CD4-positive, alpha-beta T cell treated with Interleukin-4 for 4 hours (primary cell): ENCODE measurements at regions not wholly inside any gene's neighbourhood (a gene's known extent, or its start where the extent isn't known, plus 50 kb on each side); places are given as distances from the start of the nearest gene placed in this dataset.

ENCODE experiments used
- DNase-seq: peaks from one replicate; pipeline ENCODE4 v3.0.0-alpha.2; 2020

DNA sequence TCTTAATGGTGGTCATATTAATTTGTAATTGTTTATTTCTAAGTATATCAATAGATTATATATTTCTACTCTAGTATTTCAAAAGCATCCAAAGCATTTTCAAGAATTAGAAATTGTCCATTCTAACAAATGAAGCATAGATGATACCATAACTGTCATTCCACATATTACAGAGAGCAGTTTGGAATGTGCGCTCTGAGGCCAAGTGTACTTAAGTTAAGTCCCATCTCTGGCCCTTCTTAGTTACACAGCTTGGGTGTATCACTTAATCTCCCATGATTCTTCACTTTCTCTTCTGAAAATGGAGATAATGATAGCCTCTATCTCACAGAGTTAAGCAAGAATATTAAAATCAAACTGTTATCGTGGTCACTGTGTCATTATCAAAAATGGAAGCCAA, 281.1 kb downstream of the MRPL39 start:
- no peak for DNase-seq

DNA sequence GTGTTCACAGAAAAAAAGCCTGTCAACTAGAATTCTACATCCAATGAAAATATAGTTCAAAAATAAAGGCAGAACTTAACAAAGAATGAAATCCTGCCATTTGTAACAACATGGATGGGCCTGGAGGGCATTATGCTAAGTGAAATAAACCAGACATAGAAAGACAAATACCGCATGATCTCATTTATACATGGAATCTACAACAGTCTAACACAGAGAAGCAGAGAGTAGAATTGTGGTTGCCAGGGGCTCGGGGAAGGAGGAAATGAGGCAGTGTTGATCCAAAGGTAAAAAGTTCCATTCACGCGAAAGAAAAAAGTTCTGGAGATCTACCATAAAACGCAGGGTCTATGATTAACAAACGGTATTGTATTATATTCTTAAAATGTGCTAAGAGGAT, 282.6 kb downstream of the MRPL39 start:
- no peak for DNase-seq

DNA sequence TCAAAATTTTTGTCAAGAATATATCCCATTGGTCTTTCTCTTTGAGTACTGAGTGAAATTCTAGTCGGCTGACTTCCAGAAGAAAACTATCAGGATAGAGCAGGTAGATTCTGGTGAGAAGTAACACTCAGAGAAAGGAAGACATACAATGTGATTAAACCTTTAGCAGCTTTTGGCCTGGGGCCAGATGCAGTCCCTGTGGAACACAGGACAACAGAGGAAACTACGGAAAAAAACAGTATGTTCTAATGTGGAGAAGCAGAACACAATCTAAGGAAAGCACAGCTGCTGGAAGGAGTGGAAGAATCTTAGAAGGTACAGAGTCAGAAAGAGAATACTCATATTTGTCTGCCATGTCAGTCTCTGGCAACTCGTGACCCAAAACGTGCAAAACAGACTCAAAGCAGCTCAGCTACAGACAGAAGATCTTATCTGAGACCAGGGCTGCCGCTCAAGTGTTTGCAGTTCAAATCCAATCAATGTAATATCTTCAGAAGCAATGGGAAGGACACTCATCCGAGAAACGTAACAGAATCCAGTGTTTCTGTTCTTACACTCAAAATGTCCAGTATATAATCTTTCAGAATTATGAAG, 283.8 kb downstream of the MRPL39 start:
- no peak for DNase-seq

DNA sequence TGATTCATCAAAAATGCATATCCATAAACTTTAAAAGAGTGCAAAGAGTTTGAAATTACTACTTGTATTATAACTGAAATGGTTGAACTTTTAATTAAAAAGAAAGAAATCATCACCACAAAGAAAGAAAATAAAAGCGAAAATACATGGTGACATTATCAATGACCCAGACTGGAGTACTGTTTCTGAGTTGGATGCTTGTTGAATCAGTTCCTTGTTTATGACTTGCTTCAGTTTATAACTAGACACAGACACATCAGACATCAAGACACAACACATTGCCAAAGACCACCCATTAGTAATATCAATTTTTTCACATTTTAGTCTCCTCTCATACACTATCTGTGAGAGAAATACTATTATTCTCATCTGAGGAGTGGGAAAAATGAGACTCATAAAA, 293.0 kb downstream of the MRPL39 start:
- DNase-seq, result no peak

DNA sequence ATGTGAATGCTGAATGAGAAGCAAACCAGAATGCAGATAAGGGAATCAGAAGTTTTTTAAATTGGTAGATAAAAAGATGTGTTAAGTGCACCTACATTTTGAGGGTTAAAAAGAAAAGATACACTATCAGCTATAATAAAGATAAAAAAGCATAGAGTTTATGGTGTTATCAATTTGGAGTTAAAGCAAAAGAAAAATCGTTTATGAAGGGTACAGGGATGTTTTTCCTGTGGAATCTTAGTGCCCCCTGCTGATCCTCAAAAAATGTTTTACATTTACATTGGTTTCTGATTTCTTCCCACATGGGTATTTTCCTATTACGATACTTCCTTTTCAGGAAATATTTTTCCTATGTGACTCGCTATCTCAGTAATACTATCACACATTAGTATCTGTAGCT, 293.5 kb downstream of the MRPL39 start:
- DNase-seq, result no peak

DNA sequence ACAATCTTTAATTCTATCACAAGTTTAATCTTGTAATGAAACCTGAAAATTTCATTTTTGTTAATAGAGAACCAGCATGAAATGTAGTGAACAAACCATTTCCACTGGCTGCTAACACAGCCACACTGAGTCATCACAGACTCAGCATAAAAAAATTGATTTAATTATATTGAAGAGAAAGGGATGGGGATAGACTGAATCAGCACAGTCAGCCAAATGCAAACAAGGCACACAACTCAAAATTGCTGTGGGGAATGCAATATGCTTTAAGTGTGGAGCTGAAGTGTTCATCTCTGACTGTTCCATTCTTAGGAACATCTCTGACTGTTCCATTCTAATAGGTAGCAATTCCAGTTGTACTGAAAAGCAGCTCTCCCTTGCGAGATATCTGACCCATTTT, 299.8 kb downstream of the MRPL39 start:
- DNase-seq, result no peak

DNA sequence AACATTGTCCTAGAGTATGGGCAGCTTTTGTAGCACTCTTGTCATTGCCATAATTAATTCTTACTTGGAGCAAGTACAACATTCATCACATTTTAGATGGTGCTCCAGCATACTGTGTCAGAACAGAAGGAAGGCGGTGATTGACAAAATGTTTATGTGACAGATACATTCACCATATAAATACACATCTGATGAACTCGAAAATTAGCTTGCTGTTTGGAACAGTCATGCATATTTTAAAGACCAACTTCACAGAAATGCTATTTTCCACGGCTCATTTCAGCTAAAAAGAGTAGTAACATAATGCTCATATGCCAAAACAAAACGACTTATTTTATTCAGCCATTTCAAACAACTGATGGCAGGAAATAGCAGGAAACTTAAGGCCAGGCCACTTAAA, 302.7 kb downstream of the MRPL39 start:
- DNase-seq, result no peak

DNA sequence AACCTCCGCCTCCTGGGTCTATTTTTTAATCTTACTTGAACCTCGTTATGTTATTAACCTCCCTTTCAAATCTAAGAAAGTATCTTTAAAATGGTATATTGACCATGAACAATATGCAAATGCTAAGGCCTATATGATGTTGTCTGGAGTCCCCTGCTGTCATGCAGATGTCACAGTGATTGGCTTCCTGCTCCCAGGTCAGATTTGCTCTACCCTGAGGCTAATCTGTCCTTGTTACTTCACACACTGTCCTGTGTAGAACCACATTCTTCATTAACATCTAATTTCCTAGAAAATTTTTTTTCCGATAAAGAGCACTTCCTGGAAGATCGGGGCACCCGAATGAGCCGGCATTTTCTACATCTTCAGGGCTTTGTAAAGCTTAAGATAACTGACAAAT, 306.6 kb downstream of the MRPL39 start:
- DNase-seq, result no peak

DNA sequence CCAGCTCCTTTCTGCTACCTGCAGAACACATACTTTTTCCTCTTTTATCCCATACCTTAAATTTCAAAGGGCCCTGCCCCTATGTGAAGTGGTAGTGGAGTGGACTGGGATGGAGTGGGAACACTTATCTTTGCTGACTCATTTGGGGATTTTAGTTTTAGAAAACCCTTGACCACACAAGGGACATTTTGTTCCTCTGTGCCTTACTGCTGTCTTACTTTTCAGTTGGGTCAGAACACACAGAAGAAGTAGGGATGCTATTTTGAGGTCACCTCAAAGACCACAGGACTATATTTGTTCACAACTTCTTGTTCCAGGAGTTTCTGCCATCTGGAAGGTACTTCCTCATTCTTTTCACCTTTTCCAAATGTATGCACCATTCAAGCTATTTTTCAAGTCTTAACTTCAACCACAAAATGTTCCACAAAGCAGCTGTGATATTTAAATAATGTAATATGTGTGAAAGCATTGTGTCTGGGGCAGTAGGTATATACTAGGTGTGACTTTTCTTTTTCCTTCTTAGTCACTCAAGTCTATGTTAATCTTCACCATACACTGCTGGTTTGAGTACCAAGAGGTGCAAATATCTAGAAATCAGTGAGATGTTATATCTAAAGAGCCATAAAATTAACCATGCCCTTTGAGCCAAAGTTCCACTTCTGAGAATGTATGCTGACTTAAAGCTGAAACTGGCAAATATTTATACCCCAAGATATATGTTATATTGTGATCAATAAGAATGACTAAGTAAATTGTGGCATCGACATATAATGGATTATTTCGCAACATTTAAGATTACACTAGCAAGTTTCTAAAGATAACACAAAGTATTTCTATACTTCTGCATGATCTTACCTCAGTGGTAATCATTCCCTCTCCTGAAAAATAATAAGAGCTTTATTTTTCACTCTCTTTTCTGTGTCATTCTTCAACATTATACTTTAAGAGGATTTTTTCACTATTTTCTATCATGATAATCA, 308.5 kb downstream of the MRPL39 start:
- no peak for DNase-seq

DNA sequence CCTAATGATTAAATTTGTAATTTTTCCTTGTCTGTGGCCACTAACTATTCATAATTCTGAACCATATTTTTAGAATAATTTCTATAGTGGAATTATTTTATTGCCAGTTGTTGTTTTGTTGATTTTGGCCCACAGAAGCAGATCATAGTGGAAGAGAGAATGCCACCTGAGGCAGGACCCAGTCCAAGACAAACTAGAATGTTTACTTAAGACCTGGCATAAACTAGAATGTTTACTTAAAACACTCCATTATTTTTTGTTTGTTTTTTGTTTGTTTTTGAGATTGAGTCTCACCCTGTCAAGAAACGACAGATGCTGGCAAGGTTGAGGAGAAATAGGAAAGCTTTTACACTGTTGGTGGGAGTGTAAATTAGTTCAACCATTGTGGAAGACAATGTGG, 310.2 kb downstream of the MRPL39 start:
- DNase-seq, result no peak

DNA sequence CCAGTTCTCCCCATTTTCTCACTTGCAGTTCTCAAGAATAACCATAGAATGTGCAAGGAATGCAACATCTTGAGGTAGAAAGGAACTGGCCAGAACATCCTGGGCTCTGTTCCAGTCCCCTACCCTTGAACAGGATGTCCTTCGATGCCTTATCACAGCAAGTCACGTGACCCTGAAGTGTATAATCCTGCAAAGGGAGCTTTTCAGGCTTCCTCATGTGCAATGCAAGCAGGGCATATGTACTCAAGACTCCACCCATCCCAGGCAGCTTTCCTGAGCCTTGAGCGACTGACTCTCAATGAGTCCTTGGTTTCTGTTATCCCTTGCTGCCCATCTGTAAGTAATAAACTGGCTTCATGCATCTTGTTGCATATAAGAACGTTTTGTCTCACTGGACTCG, 311.0 kb downstream of the MRPL39 start:
- DNase-seq, result no peak

DNA sequence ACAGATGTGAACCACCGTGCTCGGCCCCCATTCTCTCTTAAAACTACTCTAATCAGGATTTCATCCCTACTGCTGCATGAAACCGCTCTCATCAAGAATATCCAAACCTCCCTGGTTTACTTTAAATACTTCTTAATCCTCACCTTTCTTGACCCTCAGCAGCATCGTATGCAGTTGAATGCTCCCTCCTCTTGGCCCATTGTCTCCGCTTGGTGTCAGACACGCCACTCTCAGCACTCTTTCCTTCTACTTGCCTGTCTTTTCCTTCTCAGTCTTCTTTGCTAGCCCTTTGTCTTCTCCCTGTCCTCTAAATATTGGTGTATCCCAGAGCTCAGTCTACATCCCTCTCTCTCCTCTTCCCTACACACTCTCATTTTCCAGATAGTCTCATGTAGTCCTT, 314.9 kb downstream of the MRPL39 start:
- no peak for DNase-seq

DNA sequence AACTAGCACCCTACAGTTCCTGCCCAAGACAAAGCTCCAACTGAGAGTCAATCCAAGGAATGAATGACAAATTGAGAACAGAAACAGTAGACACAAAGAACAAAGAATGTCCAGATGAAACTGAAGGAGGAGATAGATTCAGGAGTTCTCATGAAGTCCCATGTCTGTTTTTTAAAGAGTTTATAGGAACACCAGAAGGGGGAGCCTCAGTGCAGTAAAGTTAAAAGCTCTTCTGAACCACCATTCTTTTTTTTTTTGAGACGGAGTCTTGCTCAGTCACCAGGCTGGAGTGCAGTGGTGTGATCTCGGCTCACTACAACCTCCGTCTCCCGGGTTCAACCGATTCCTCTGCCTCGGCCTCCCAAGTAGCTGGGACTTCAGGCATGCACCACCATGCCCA, 323.6 kb downstream of the MRPL39 start:
- DNase-seq, result peak; percentile 21

DNA sequence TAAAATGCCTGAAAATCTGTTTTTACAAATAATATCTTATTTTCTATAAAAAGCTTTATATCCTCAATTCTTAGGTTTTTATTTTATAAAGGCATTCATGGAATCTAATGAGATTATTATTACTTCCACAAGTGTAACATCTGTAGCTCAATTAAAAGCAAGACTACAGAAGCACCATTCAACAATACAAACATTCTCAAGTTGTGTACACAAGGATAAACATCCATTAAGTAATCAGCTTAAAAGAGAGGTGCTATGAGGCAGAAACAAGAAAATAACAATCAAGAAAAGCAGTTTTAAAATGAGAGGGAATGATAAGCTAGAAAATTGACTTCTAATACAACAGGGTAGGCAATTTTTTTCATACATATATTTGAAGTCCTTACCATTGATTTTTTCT, 326.1 kb downstream of the MRPL39 start:
- no peak for DNase-seq

DNA sequence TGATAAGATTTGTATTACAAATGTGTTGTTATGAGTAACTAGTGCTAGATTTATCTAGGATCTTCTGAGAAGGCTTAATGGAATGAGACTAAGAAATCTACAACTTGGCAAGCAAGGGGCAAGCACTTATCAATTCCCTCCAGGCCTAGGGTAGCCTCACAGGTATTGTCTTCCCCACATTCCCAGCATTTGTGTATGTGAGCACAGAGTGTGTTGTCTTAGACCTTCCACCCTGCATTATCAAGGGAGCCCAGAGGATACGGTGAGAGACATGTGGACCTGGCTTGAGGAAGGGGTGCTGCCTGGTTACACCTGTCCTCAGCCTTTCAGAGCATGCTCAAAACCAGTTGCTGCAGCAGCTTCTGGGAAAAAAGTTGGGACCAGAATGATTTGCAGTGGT, 327.2 kb downstream of the MRPL39 start:
- DNase-seq, result no peak

DNA sequence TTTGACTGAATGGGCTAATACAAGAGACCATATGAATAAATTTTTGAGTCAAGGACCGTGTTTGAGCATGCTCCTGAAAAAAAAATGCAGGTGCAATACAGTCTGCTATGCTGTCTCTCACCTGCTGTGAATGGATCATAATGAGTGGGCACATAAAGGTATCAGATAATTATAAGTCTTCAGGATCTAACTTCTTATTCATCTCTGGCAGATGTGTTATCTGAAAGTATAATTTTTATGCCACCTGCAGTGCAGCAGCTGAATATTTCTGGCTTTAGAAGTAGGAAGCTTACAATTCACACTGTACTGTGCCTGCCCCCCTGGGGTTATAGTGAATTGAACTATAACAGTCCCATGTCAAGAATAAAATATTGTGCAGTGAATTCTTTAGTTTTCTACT, 333.3 kb downstream of the MRPL39 start:
- no peak for DNase-seq

DNA sequence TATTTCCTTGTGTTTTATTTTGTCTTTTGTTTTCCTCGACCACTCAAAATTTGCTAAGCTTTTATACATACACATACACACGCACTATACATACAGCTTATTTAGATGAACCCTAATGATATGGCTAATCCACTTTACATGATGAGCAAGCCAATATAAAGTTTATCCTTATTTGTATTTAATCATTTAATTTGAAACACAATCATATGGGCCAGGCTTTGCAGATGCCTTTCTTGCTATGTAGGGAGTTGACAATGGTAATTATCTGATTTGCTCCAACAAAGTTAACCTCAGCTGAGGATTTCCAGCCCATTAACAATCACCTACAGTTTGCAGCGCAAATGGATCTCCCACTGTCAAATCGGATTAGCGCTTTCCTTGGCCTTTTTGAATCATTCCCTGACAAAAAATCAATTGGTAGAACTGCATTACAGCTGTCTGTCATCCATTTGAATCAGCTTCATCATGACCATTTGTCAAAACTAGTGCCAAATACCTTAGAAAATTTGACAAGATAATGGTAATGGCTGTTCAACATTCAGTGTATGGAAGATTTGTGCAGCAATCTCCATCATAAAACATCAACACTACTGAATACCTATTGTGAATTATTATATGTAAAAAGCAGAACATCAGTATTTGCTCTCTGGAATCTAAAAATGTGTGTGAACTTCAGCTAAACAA, 352.6 kb downstream of the MRPL39 start:
- no peak for DNase-seq

DNA sequence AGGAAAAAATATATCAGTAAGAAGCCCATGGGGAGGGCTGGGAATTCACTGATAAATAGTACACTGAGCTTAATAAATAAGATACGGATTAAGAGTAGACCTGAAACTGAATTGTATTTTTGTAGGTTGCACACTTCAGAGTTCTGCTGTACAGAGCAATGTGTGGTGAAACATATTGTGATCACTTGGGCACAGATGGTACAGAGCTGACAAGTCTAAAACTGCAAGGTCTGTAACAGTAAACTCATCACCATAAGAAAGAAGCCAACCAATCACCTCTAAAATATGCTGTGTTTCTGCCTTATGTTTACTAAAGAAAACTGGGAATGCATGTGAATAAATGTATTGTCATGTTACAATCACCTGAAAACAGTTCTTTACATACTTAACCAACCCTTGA, 360.7 kb downstream of the MRPL39 start:
- no peak for DNase-seq

DNA sequence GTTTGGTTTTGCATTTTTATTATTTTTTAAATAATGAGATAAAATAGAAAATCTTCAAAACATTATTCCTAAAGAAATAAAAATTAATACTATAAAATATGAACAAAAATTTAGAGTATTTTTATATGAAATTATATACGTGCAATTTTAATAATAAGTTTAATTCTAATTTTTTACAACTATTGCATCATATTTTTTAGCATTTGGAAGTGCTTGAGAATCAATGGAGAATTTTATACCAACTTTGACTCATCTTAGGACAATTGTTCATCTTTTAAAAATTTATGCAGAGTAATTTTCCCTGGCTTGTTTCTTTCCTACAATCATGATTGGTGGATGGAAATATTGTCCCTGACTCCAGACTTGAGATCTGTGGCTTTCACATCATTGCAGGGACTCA, 362.5 kb downstream of the MRPL39 start:
- no peak for DNase-seq

DNA sequence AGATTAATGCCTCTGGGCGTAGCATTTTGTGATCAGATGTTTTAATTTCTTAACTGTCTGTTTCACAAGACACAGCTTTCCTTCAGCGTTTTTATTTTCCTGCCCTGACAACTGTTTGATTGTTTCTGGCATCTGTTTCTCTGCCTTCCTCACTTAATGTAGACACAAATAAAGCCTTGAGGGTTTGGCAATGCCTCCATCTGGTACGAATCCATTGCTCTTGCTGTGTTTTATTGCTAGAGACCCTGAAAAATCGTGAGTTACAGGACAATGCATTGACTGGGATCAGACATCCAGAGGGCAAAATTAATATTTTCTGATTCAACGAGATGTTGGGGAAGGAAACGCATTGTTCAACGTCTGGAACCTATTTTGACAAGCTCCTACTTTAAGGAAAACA, 363.5 kb downstream of the MRPL39 start:
- DNase-seq, result no peak

DNA sequence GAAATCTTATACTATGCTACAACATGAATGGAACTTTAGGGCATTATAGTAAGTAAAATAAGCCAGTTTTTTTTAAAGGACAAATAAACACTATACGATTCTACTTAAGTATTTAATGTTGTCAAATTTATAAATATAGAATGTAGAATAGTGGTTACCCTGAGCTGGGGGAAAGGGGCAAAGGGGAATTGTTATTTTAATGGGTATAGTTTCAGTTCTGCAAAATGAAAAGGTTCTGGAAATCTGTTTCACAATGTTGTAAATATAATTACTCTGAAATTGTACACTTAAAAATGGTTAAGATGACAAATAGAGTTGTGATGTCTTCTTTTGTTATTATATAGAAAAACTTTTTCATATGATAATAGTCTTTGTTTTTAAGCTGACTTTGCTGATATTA, 366.3 kb downstream of the MRPL39 start:
- DNase-seq, result no peak

DNA sequence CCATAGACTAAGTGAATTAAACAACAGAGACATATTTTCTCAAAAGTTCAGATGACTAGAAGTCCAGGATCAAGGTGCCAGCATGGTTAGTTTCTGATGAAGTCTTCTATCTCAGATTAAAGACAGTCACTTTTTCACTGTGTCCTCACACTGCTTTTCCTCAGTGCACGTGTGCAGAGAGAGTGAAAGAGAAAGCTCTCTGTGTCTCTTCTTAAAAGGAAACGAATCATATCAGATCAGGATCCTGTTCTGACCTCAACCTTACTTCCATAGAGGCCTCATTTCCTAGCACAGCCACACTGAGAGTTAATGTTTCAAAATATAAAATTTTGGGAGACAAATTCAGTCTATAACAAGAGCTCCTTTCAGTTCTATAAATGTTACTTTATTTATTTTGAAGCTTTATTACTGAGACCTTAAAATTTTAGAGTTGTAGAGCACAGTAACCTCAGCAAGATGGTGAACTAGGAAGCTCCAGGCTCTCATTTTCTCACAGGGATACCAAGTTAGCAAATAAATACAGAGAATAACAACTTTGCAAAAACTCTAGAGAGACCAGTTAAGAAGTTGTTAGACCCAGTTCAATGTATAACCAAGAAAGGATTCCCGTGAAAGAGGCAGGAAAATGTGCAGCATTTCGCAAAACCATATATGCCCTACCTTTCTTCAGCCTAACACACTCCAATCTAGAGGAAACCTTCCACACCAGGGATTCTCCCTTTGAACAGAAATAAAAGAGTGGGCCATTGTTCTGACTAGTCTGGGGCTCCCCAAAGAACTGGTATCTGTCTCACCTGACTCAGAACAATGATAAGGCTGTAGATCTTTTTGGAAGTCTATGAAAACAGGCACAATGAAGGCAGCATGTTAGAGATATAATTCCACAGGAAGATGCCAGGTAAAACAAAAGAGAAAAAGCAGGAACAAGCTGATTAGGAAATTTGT, 372.2 kb downstream of the MRPL39 start:
- no peak for DNase-seq

DNA sequence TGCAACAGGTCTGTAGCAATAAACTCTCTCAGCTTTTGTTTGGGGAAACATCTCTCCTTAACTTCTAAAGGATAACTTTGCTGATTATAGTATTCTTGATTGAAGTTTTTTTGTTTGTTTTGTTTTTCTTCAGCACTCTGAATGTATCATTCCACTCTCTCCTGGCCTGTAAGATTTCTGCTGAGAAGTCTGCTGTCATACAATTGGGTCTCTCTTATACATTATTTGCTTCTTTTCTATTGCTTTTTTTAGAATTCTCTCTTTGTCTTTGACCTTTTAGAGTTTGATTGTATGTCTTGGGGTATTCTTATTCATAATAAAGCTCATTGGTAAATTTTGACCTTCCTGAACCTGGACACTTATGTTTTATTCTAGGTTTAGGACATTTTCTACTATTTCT, 386.3 kb downstream of the MRPL39 start:
- no peak for DNase-seq
